H9 (cell line): ENCODE measurements at regions not wholly inside any gene's neighbourhood (a gene's known extent, or its start where the extent isn't known, plus 50 kb on each side); places are given as distances from the start of the nearest gene placed in this dataset.

Source experiments
- DNase-seq: peaks from one replicate; pipeline ENCODE4 v3.0.0-alpha.2; 2017
- H2AFZ ChIP-seq: one replicate; pipeline ENCODE4 v1.6.1; 2013; ENCODE audit warnings: mild to moderate bottlenecking, low read length, control low read depth, moderate library complexity
- H2AK5ac ChIP-seq: 2 replicates; pipeline ENCODE4 v1.6.1; 2013; ENCODE audit warnings: low read length, control low read depth, mixed read lengths; ENCODE audit not compliant: insufficient read length
- H2BK120ac ChIP-seq: one replicate; pipeline ENCODE4 v1.6.1; 2013; ENCODE audit warnings: low read depth, mild to moderate bottlenecking, low read length, control low read depth, inconsistent platforms; ENCODE audit not compliant: poor library complexity, severe bottlenecking
- H2BK12ac ChIP-seq: 2 replicates; pipeline ENCODE4 v1.6.1; 2013; ENCODE audit warnings: low read length, control low read depth, mixed read lengths, low read depth; ENCODE audit not compliant: insufficient read length
- H2BK15ac ChIP-seq: 2 replicates; pipeline ENCODE4 v1.6.1; 2013; ENCODE audit warnings: low read depth, low read length, control low read depth
- H2BK20ac ChIP-seq: one replicate; pipeline ENCODE4 v1.6.1; 2013; ENCODE audit warnings: low read depth, mild to moderate bottlenecking, low read length, control low read depth, inconsistent platforms; ENCODE audit not compliant: poor library complexity, severe bottlenecking
- H2BK5ac ChIP-seq: 2 replicates; pipeline ENCODE4 v1.6.1; 2013; ENCODE audit warnings: low read length, control low read depth, mixed read lengths; ENCODE audit not compliant: insufficient read length
- H3K14ac ChIP-seq: 2 replicates; pipeline ENCODE4 v1.6.1; 2013; ENCODE audit warnings: low read length, control low read depth; ENCODE audit not compliant: insufficient read depth
- H3K18ac ChIP-seq: 2 replicates; pipeline ENCODE4 v1.6.1; 2013; ENCODE audit warnings: low read depth, mild to moderate bottlenecking, mixed read lengths, low read length, control low read depth; ENCODE audit not compliant: insufficient read length
- H3K23ac ChIP-seq: 2 replicates; pipeline ENCODE4 v1.6.1; 2013; ENCODE audit warnings: low read length, control low read depth, mixed read lengths, low read depth; ENCODE audit not compliant: insufficient read length
- H3K23me2 ChIP-seq: 2 replicates; pipeline ENCODE4 v1.6.1; 2013; ENCODE audit warnings: low read depth, mild to moderate bottlenecking, mixed read lengths, low read length, control low read depth; ENCODE audit not compliant: insufficient read length, poor library complexity, severe bottlenecking
- H3K27ac ChIP-seq: 2 replicates; pipeline ENCODE4 v1.5.1; 2013; ENCODE audit warnings: low read length, control low read depth, mixed read lengths, low read depth; ENCODE audit not compliant: insufficient read length
- H3K27me3 ChIP-seq: 2 replicates; pipeline ENCODE4 v1.6.1; 2013; ENCODE audit warnings: low read length, control low read depth, inconsistent platforms; ENCODE audit not compliant: insufficient read depth
- H3K4ac ChIP-seq: 2 replicates; pipeline ENCODE4 v1.6.1; 2013; ENCODE audit warnings: low read depth, mild to moderate bottlenecking, control low read depth, inconsistent platforms, low read length, moderate library complexity
- H3K4me1 ChIP-seq: 2 replicates; pipeline ENCODE4 v1.6.1; 2013; ENCODE audit warnings: low read length, control low read depth, inconsistent platforms; ENCODE audit not compliant: insufficient read depth
- H3K4me2 ChIP-seq: 2 replicates; pipeline ENCODE4 v1.6.1; 2013; ENCODE audit warnings: low read length, control low read depth, mixed read lengths; ENCODE audit not compliant: insufficient read length, insufficient read depth
- H3K56ac ChIP-seq: 2 replicates; pipeline ENCODE4 v1.6.1; 2013; ENCODE audit warnings: low read depth, mild to moderate bottlenecking, mixed read lengths, low read length, control low read depth; ENCODE audit not compliant: insufficient read length
- H3K79me1 ChIP-seq: 2 replicates; pipeline ENCODE4 v1.6.1; 2013; ENCODE audit warnings: low read depth, mild to moderate bottlenecking, moderate library complexity, low read length, control low read depth, inconsistent platforms; ENCODE audit not compliant: insufficient read depth, poor library complexity, severe bottlenecking
- H3K79me2 ChIP-seq: 2 replicates; pipeline ENCODE4 v1.6.1; 2013; ENCODE audit warnings: low read length, control low read depth, inconsistent platforms; ENCODE audit not compliant: insufficient read depth
- H3K9ac ChIP-seq: 2 replicates; pipeline ENCODE4 v1.6.1; 2013; ENCODE audit warnings: low read length, control low read depth, mixed read lengths; ENCODE audit not compliant: insufficient read length; ENCODE audit errors: extremely low read depth
- H3K9me3 ChIP-seq: one replicate; pipeline ENCODE4 v1.6.1; 2013; ENCODE audit warnings: low read depth, low read length, inconsistent platforms; ENCODE audit not compliant: control insufficient read depth
- H3T11ph ChIP-seq: one replicate; pipeline ENCODE4 v1.6.1; 2013; ENCODE audit warnings: mild to moderate bottlenecking, low read length, control low read depth, inconsistent platforms
- H4K20me1 ChIP-seq: one replicate; pipeline ENCODE4 v1.6.1; 2013; ENCODE audit not compliant: control insufficient read depth, insufficient read length, insufficient read depth
- H4K5ac ChIP-seq: 2 replicates; pipeline ENCODE4 v1.6.1; 2013; ENCODE audit warnings: low read depth, mild to moderate bottlenecking, mixed read lengths, low read length, control low read depth; ENCODE audit not compliant: insufficient read length
- H4K8ac ChIP-seq: replicated peaks from 2 replicates; pipeline ENCODE4 v1.6.1; 2013; ENCODE audit warnings: low read length, control low read depth, mixed read lengths, low read depth; ENCODE audit not compliant: insufficient read length
- H4K91ac ChIP-seq: 2 replicates; pipeline ENCODE4 v1.6.1; 2013; ENCODE audit warnings: low read depth, mild to moderate bottlenecking, moderate library complexity, mixed read lengths, low read length, control low read depth; ENCODE audit not compliant: insufficient read length
- H3K27ac Mint-ChIP-seq, 3 experiments: 2 replicates in 2 of 3; 3 replicates in 1 of 3; pipeline ENCODE4 v1.8.0; 2020 to 2021; ENCODE audit warnings: mixed read lengths in 3 of 3, mild to moderate bottlenecking in 1 of 3, moderate library complexity in 1 of 3
- H3K27me3 Mint-ChIP-seq: 2 replicates; pipeline ENCODE4 v1.8.0; 2021; ENCODE audit warnings: low read depth, mild to moderate bottlenecking, moderate library complexity, mixed read lengths
- H3K36me3 Mint-ChIP-seq, 3 experiments: 2 replicates in 2 of 3; 3 replicates in 1 of 3; pipeline ENCODE4 v1.8.0; 2020 to 2021; ENCODE audit warnings: low read depth in 3 of 3, mixed read lengths in 3 of 3; ENCODE audit not compliant: insufficient read depth in 1 of 3
- H3K4me1 Mint-ChIP-seq, 2 experiments: 2 replicates each; pipeline ENCODE4 v1.8.0; 2020; ENCODE audit warnings: mixed read lengths in 2 of 2
- H3K4me3 Mint-ChIP-seq, 2 experiments: 2 replicates in 1 of 2; 3 replicates in 1 of 2; pipeline ENCODE4 v1.8.0; 2020 to 2021; ENCODE audit warnings: mild to moderate bottlenecking in 2 of 2, mixed read lengths in 2 of 2, moderate library complexity in 1 of 2
- H3K9me3 Mint-ChIP-seq, 2 experiments: 2 replicates in 1 of 2; 3 replicates in 1 of 2; pipeline ENCODE4 v1.8.0; 2020; ENCODE audit warnings: mild to moderate bottlenecking in 2 of 2, mixed read lengths in 2 of 2, moderate library complexity in 1 of 2
- CTCF ChIP-seq: fragments of 200-600 bp; sonication (generic); conservative IDR thresholded peaks from 3 replicates; pipeline ENCODE4 v1.8.0; 2021; ENCODE audit warnings: antibody characterized with exemption, mild to moderate bottlenecking
- WGBS: extraction: QIAGEN DNeasy Blood & Tissue Kit; methylation state at CpG from one replicate; pipeline ENCODE4 v1.1.7; 2013; ENCODE audit warnings: missing lambda C conversion rate, low lambda C conversion rate, mixed read lengths; ENCODE audit not compliant: insufficient read length; ENCODE audit errors: extremely low coverage; 5-methylcytosine and 5-hydroxymethylcytosine counted together

- H2BK15ac ChIP-seq: no peak overlapping the region
- no peak overlapping the region for H3K14ac ChIP-seq
- WGBS: no CpG with 5 or more reads among the region's 2 CpGs
- no peak for DNase-seq
- H2BK120ac ChIP-seq: no peak overlapping the region
- H3K27me3 Mint-ChIP-seq: peaks cover 50% of the 10 kb centered on the region
- peaks cover 10 to 11% of the 10 kb centered on the region in 2 experiments for H3K4me1 Mint-ChIP-seq
- no peak overlapping the region for H2BK20ac ChIP-seq
- no peak overlapping the region for H3K18ac ChIP-seq
- no peaks in the 10 kb centered on the region for H3K23me2 ChIP-seq
- TF ChIP-seq CTCF: no peak
- no peak overlapping the region for H3K27ac ChIP-seq
- H3K9ac ChIP-seq: no peak overlapping the region
- no peak overlapping the region for H2BK5ac ChIP-seq
- H3K27ac Mint-ChIP-seq: no peak overlapping the region
- no peaks in the 10 kb centered on the region for H4K20me1 ChIP-seq
- H3K79me2 ChIP-seq: no peaks in the 10 kb centered on the region
- H3K4me3 Mint-ChIP-seq: no peak overlapping the region
- H3K9me3 ChIP-seq: no peaks in the 10 kb centered on the region
- no peak overlapping the region for H2AK5ac ChIP-seq
- H4K8ac ChIP-seq: no peak overlapping the region
- peaks cover 26 to 29% of the 10 kb centered on the region in 2 experiments for H3K9me3 Mint-ChIP-seq
- no peaks in the 10 kb centered on the region for H3K27me3 ChIP-seq
- H3K36me3 Mint-ChIP-seq: peaks cover 7 to 23% (median 11%) of the 10 kb centered on the region in 3 experiments; a peak in 6 of 7 replicates
- H3K79me1 ChIP-seq: no peaks in the 10 kb centered on the region
- no peak overlapping the region for H2AFZ ChIP-seq
- H4K5ac ChIP-seq: no peak overlapping the region
- H4K91ac ChIP-seq: no peak overlapping the region
- no peak overlapping the region for H3K56ac ChIP-seq
- 0 out of 2 replicates have a peak, but pooled peaks cover 3% of the 10 kb centered on the region for H3K4me1 ChIP-seq
- no peak overlapping the region for H3T11ph ChIP-seq
- H3K4me2 ChIP-seq: no peak overlapping the region
- no peak overlapping the region for H3K23ac ChIP-seq
- H2BK12ac ChIP-seq: no peak overlapping the region
- H3K4ac ChIP-seq: no peak overlapping the region
Measured at GRCh38 chr2:2777213-2777612, 446.1 kb upstream of the MYT1L start.
